ENCODE measurements at regions not wholly inside any gene's neighbourhood (a gene's known extent, or its start where the extent isn't known, plus 50 kb on each side); places are given as distances from the start of the nearest gene placed in this dataset.

- H3K4me1 ChIP-seq (ENCODE audit: insufficient read depth, low read length) = no peaks in the 10 kb centered on the region
- ATAC-seq (no peak), DNase-seq (peak; percentile 32)
- H3K9me2 ChIP-seq (replicated peaks; ENCODE audit: low read length) = no peaks in the 10 kb centered on the region
- intact Hi-C loops (cut with micrococcal nuclease) = no loop called here
- no peak overlapping the region for H3K4me2 ChIP-seq (ENCODE audit: low read length)
- no peaks in the 10 kb centered on the region for H3F3A ChIP-seq (ENCODE audit: low read length, unreplicated experiment)
- H3K79me2 ChIP-seq (ENCODE audit: low read length) = no peaks in the 10 kb centered on the region
- H3K9me3 ChIP-seq (ENCODE audit: low read length) = no peaks in the 10 kb centered on the region
- CTCF ChIA-PET = no interaction called here
- no peaks in the 10 kb centered on the region for H3K36me3 ChIP-seq (ENCODE audit: low read depth, low read length)
- BruUV-seq (replicated peaks) = no TSS peak
- H3K27ac ChIP-seq (ENCODE audit: low read length) = no peak overlapping the region
- H3K9ac ChIP-seq (ENCODE audit: low read length) = no peak overlapping the region
- no peak overlapping the region for H3K4me3 ChIP-seq (ENCODE audit: low read length)
- H4K20me1 ChIP-seq (ENCODE audit: low read length) = no peaks in the 10 kb centered on the region
- H3K27me3 ChIP-seq (ENCODE audit: low read length) = peaks cover 12% of the 10 kb centered on the region; the same call in 1 of the 2 replicates
- no peak for TF ChIP-seq EZH2 (IDR thresholded peaks at IDR 0.05; ENCODE audit: low read length, unreplicated experiment)
- TF ChIP-seq CTCF (conservative IDR thresholded peaks at IDR 0.05; ENCODE audit: low read depth, low read length) = peak; percentile 66
- peak overlapping the region; percentile 15; the same call in 1 of the 2 replicates for H2AFZ ChIP-seq (ENCODE audit: low read length)
- POLR2A ChIA-PET (ENCODE audit: unreplicated experiment) = no interaction called here
Observed at GRCh38 chr11:98455500-98456307, 565.0 kb upstream of the CNTN5 start.

GRCh38 chr11:98456308-98456680 is 564.5 kb upstream of the CNTN5 start:
- intact Hi-C loops (cut with micrococcal nuclease) = no loop called here
- H3K9ac ChIP-seq (ENCODE audit: low read length) = no peak overlapping the region
- no peaks in the 10 kb centered on the region for H3K4me1 ChIP-seq (ENCODE audit: insufficient read depth, low read length)
- no peak for DNase-seq
- no peak for ATAC-seq
- 0 out of 2 replicates have a peak overlapping the region, but pooled peaks have one; percentile 15 for H2AFZ ChIP-seq (ENCODE audit: low read length)
- peaks cover 12% of the 10 kb centered on the region; the same call in 1 of the 2 replicates for H3K27me3 ChIP-seq (ENCODE audit: low read length)
- no TSS peak for BruUV-seq (replicated peaks)
- no peaks in the 10 kb centered on the region for H3F3A ChIP-seq (ENCODE audit: low read length, unreplicated experiment)
- no peaks in the 10 kb centered on the region for H3K9me2 ChIP-seq (replicated peaks; ENCODE audit: low read length)
- POLR2A ChIA-PET (ENCODE audit: unreplicated experiment) = no interaction called here
- no peak overlapping the region for H3K27ac ChIP-seq (ENCODE audit: low read length)
- CTCF ChIA-PET = no interaction called here
- no peak overlapping the region for H3K4me2 ChIP-seq (ENCODE audit: low read length)
- H3K4me3 ChIP-seq (ENCODE audit: low read length) = no peak overlapping the region
- H3K9me3 ChIP-seq (ENCODE audit: low read length) = no peaks in the 10 kb centered on the region
- H3K79me2 ChIP-seq (ENCODE audit: low read length) = no peaks in the 10 kb centered on the region
- no peaks in the 10 kb centered on the region for H4K20me1 ChIP-seq (ENCODE audit: low read length)
- no peaks in the 10 kb centered on the region for H3K36me3 ChIP-seq (ENCODE audit: low read depth, low read length)
- TF ChIP-seq EZH2phosphoT487 (IDR thresholded peaks at IDR 0.05; ENCODE audit: borderline replicate concordance, low read length) (no peak), EZH2 (IDR thresholded peaks at IDR 0.05; ENCODE audit: low read length, unreplicated experiment) (no peak), CTCF (conservative IDR thresholded peaks at IDR 0.05; ENCODE audit: low read depth, low read length) (no peak)

- TF ChIP-seq EZH2phosphoT487 (IDR thresholded peaks at IDR 0.05; ENCODE audit: borderline replicate concordance, low read length) = no peak
- no peak for TF ChIP-seq EZH2 (IDR thresholded peaks at IDR 0.05; ENCODE audit: low read length, unreplicated experiment)
- TF ChIP-seq CTCF (conservative IDR thresholded peaks at IDR 0.05; ENCODE audit: low read depth, low read length) = no peak
- no peak overlapping the region for H2AFZ ChIP-seq (ENCODE audit: low read length)
- H3K4me2 ChIP-seq (ENCODE audit: low read length) = no peak overlapping the region
- no peaks in the 10 kb centered on the region for H3K79me2 ChIP-seq (ENCODE audit: low read length)
- ATAC-seq (no peak), DNase-seq (no peak)
- no peaks in the 10 kb centered on the region for H3K4me1 ChIP-seq (ENCODE audit: insufficient read depth, low read length)
- ChIA-PET POLR2A (ENCODE audit: unreplicated experiment) (no interaction called here), CTCF (no interaction called here)
- H3K9me2 ChIP-seq (replicated peaks; ENCODE audit: low read length) = no peaks in the 10 kb centered on the region
- no peak overlapping the region for H3K4me3 ChIP-seq (ENCODE audit: low read length)
- H3K9ac ChIP-seq (ENCODE audit: low read length) = no peak overlapping the region
- H3K27ac ChIP-seq (ENCODE audit: low read length) = no peak overlapping the region
- no peaks in the 10 kb centered on the region for H3K9me3 ChIP-seq (ENCODE audit: low read length)
- H4K20me1 ChIP-seq (ENCODE audit: low read length) = no peaks in the 10 kb centered on the region
- no TSS peak for BruUV-seq (replicated peaks)
- H3K36me3 ChIP-seq (ENCODE audit: low read depth, low read length) = no peaks in the 10 kb centered on the region
- intact Hi-C loops (cut with micrococcal nuclease) = no loop called here
- no peaks in the 10 kb centered on the region for H3F3A ChIP-seq (ENCODE audit: low read length, unreplicated experiment)
- no peaks in the 10 kb centered on the region for H3K27me3 ChIP-seq (ENCODE audit: low read length)
Observed at GRCh38 chr11:98495016-98495415, 525.7 kb upstream of the CNTN5 start.
